ENCODE measurements at regions not wholly inside any gene's neighbourhood (a gene's known extent, or its start where the extent isn't known, plus 50 kb on each side); places are given as distances from the start of the nearest gene placed in this dataset.

- TF ChIP-seq, protein P1, sequence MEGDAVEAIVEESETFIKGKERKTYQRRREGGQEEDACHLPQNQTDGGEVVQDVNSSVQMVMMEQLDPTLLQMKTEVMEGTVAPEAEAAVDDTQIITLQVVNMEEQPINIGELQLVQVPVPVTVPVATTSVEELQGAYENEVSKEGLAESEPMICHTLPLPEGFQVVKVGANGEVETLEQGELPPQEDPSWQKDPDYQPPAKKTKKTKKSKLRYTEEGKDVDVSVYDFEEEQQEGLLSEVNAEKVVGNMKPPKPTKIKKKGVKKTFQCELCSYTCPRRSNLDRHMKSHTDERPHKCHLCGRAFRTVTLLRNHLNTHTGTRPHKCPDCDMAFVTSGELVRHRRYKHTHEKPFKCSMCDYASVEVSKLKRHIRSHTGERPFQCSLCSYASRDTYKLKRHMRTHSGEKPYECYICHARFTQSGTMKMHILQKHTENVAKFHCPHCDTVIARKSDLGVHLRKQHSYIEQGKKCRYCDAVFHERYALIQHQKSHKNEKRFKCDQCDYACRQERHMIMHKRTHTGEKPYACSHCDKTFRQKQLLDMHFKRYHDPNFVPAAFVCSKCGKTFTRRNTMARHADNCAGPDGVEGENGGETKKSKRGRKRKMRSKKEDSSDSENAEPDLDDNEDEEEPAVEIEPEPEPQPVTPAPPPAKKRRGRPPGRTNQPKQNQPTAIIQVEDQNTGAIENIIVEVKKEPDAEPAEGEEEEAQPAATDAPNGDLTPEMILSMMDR (IDR thresholded peaks at IDR 0.05), result no peak
- TF ChIP-seq POLR2A (IDR thresholded peaks at IDR 0.05) (no peak), EP300 (IDR thresholded peaks at IDR 0.05) (no peak)
These were observed 194.0 kb upstream of the PRPS1L1 start for GRCh38 chr7:18221377-18222293.
